ENCODE measurements at regions not wholly inside any gene's neighbourhood (a gene's known extent, or its start where the extent isn't known, plus 50 kb on each side); places are given as distances from the start of the nearest gene placed in this dataset.

- DNase-seq (ENCODE audit: low spot score): no peak
- no peak overlapping the region for H3K27ac ChIP-seq
These were observed 269.1 kb upstream of the MSX2 start for GRCh38 chr5:174455301-174455700.

GRCh38 chr5:174457141-174457678 is 267.2 kb upstream of the MSX2 start:
- DNase-seq (ENCODE audit: low spot score): no peak
- H3K4me3 ChIP-seq: no peak overlapping the region
- TF ChIP-seq, protein P1, sequence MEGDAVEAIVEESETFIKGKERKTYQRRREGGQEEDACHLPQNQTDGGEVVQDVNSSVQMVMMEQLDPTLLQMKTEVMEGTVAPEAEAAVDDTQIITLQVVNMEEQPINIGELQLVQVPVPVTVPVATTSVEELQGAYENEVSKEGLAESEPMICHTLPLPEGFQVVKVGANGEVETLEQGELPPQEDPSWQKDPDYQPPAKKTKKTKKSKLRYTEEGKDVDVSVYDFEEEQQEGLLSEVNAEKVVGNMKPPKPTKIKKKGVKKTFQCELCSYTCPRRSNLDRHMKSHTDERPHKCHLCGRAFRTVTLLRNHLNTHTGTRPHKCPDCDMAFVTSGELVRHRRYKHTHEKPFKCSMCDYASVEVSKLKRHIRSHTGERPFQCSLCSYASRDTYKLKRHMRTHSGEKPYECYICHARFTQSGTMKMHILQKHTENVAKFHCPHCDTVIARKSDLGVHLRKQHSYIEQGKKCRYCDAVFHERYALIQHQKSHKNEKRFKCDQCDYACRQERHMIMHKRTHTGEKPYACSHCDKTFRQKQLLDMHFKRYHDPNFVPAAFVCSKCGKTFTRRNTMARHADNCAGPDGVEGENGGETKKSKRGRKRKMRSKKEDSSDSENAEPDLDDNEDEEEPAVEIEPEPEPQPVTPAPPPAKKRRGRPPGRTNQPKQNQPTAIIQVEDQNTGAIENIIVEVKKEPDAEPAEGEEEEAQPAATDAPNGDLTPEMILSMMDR (IDR thresholded peaks at IDR 0.05): no peak
- no peaks in the 10 kb centered on the region for H3K36me3 ChIP-seq
- ATAC-seq (ENCODE audit: insufficient number of reproducible peaks, low FRiP score, low read depth): no peak
- no peaks in the 10 kb centered on the region for H3K9me3 ChIP-seq
- H3K27ac ChIP-seq: no peak overlapping the region
- no peaks in the 10 kb centered on the region for H3K27me3 ChIP-seq (replicated peaks; ENCODE audit: insufficient read depth)
- no peaks in the 10 kb centered on the region for H3K4me1 ChIP-seq (ENCODE audit: control insufficient read depth in 1 of 2, low read depth in 2 of 2)

More at GRCh38 chr5:174455301-174455700, 269.1 kb upstream of the MSX2 start:
- TF ChIP-seq, protein P1 (IDR thresholded peaks at IDR 0.05): no peak
- no peak for ATAC-seq (ENCODE audit: insufficient number of reproducible peaks, low FRiP score, low read depth)
- H3K9me3 ChIP-seq: no peaks in the 10 kb centered on the region
- H3K36me3 ChIP-seq: no peaks in the 10 kb centered on the region
- H3K4me1 ChIP-seq (ENCODE audit: control insufficient read depth in 1 of 2, low read depth in 2 of 2): no peaks in the 10 kb centered on the region
- no peak overlapping the region for H3K4me3 ChIP-seq
- H3K27me3 ChIP-seq (replicated peaks; ENCODE audit: insufficient read depth): no peaks in the 10 kb centered on the region

DNA sequence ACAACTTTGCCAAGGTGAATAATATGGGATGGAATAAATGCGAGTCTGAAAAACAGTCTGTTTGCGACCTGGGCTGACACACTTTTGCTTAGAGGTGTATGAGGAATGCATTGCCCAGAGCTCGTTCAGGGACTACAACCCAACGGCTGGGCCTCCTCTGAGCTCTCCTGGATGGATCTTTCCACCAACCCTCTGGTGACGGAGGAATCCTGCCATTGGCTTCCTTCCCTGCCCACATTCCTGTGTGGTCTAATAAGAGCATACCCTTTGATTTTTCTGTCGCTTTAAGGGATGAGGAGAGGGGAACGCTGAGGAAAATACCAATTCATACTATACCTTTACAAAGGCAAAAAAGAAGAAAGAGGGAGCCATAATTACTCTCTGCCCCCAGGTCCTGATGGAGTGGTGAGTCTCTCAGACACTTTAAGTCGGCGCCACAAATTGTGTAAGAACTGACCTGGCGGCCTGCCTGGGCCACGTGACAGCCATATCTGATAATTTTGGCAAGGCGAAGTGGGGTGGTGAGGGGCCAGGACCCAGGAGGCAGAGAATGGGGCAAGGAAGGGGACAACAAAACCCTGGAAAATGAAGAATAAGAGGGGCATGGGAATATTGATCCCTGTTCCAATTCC is 265.2 kb upstream of the MSX2 start:
- TF ChIP-seq, protein P1 (IDR thresholded peaks at IDR 0.05): no peak
- no peak overlapping the region for H3K4me3 ChIP-seq
- no peaks in the 10 kb centered on the region for H3K9me3 ChIP-seq
- H3K27ac ChIP-seq: no peak overlapping the region
- ATAC-seq (ENCODE audit: insufficient number of reproducible peaks, low FRiP score, low read depth) (no peak), DNase-seq (ENCODE audit: low spot score) (no peak)
- H3K27me3 ChIP-seq (replicated peaks; ENCODE audit: insufficient read depth): no peaks in the 10 kb centered on the region
- no peaks in the 10 kb centered on the region for H3K4me1 ChIP-seq (ENCODE audit: control insufficient read depth in 1 of 2, low read depth in 2 of 2)
- H3K36me3 ChIP-seq: no peaks in the 10 kb centered on the region

DNA sequence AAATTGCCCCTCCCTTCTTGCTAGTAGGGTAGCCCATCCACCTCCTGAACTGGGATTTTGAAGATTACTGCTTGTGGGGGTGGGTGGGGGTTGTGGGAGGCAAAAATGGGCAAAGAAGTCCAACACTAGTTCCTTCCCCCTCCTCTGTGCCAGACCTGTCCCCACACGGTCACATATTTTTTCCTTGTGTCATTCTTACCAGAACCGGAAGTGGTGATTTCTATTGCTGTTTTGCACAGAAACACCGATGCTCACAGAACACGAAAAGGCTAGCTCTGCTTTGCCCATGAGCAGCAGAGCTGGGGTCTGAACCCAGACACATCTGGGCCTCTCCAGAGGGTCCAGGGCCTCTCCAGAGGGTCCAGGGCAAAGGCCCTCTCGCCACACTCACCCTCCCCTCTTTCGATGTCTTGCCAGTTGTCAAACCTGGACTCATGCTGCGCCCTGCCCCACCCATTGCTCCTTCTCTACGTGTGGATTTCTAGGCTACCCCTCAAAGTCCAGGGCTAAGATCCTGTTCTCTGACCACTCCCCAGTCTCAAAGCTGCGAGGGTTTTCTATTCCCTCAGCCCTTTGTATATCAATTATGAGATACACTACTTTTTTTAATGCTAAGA is 264.4 kb upstream of the MSX2 start:
- TF ChIP-seq, protein P1 (IDR thresholded peaks at IDR 0.05): no peak
- H3K9me3 ChIP-seq: no peaks in the 10 kb centered on the region
- H3K4me1 ChIP-seq (ENCODE audit: control insufficient read depth in 1 of 2, low read depth in 2 of 2): no peaks in the 10 kb centered on the region
- H3K27me3 ChIP-seq (replicated peaks; ENCODE audit: insufficient read depth): no peaks in the 10 kb centered on the region
- no peak overlapping the region for H3K27ac ChIP-seq
- no peaks in the 10 kb centered on the region for H3K36me3 ChIP-seq
- no peak overlapping the region for H3K4me3 ChIP-seq
- ATAC-seq (ENCODE audit: insufficient number of reproducible peaks, low FRiP score, low read depth) (no peak), DNase-seq (ENCODE audit: low spot score) (no peak)

DNA sequence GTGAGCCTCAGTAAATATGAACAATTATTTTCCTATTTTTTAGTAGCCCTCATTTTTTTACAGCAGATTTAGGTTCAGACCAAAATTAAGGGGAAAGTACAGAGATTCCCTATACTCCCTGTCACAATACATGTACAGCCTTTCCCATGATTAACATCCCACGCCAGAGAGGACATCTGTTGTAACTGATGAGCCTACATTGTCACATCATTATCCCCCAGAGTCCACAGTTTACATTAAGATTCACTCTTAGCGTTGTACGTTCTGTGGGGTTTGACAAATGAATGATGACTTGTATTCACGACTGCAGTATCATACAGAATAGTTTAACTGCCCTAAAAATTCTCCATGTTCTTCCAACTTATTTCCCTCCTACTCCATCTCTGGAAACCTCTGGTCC is 262.3 kb upstream of the MSX2 start:
- ATAC-seq (ENCODE audit: insufficient number of reproducible peaks, low FRiP score, low read depth) (no peak), DNase-seq (ENCODE audit: low spot score) (no peak)
- TF ChIP-seq, protein P1 (IDR thresholded peaks at IDR 0.05): no peak
- H3K27ac ChIP-seq: no peak overlapping the region
- H3K4me1 ChIP-seq (ENCODE audit: control insufficient read depth in 1 of 2, low read depth in 2 of 2): no peaks in the 10 kb centered on the region
- no peak overlapping the region for H3K4me3 ChIP-seq
- H3K27me3 ChIP-seq (replicated peaks; ENCODE audit: insufficient read depth): no peaks in the 10 kb centered on the region
- no peaks in the 10 kb centered on the region for H3K36me3 ChIP-seq
- no peaks in the 10 kb centered on the region for H3K9me3 ChIP-seq

All from thoracic aorta (tissue), 2 donors.